ENCODE measurements at regions not wholly inside any gene's neighbourhood (a gene's known extent, or its start where the extent isn't known, plus 50 kb on each side); places are given as distances from the start of the nearest gene placed in this dataset.
A peak's percentile ranks its signal among the peaks of the same experiment; 100 is the strongest.

DNA sequence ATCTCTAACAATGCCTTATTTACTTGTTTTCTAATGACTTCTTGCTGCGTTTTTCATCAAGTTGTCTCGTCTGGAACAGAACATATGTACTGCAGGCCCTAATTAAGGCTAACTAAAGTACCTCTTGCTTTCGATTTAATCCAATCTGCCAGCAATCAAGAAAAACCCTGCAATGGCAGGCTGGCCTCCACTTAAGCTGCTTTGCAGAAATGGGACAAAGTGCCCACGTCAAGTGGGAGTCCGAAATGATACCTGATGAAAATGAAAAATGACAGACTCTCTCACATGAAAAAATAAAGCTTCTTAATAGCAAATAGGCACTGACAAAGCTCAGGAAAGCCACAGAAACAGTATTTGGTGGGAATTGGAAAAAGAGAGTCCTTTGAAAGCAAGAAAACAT lies 1454.7 kb downstream of the FAM181B start:
- no peak for ATAC-seq (ENCODE audit: insufficient read depth, low FRiP score)
- no peak for DNase-seq
- H3K27ac ChIP-seq (ENCODE audit: low read depth in 1 of 2, low read length in 1 of 2), result no peak overlapping the region
- no peak overlapping the region for H3K9ac ChIP-seq (ENCODE audit: insufficient read depth in 1 of 2, low read length in 2 of 2)
- 75 to 79% methylated on average over 5 of the region's 5 CpGs for WGBS, 2 donors
- H3K4me3 ChIP-seq, result no peak overlapping the region
- no peaks in the 10 kb centered on the region for H3K27me3 ChIP-seq (ENCODE audit: control insufficient read depth in 3 of 3, insufficient read depth in 3 of 3, low read length in 2 of 3)
- peaks cover 0 to 4% (median 3%) of the 10 kb centered on the region in 4 donors for H3K9me3 ChIP-seq (ENCODE audit: control insufficient read depth in 4 of 4, insufficient read depth in 3 of 4, low read length in 3 of 4)
- H3K4me1 ChIP-seq (ENCODE audit: control insufficient read depth in 5 of 5, insufficient read depth in 5 of 5, low read length in 5 of 5), result no peaks in the 10 kb centered on the region
- TF ChIP-seq, protein P1, sequence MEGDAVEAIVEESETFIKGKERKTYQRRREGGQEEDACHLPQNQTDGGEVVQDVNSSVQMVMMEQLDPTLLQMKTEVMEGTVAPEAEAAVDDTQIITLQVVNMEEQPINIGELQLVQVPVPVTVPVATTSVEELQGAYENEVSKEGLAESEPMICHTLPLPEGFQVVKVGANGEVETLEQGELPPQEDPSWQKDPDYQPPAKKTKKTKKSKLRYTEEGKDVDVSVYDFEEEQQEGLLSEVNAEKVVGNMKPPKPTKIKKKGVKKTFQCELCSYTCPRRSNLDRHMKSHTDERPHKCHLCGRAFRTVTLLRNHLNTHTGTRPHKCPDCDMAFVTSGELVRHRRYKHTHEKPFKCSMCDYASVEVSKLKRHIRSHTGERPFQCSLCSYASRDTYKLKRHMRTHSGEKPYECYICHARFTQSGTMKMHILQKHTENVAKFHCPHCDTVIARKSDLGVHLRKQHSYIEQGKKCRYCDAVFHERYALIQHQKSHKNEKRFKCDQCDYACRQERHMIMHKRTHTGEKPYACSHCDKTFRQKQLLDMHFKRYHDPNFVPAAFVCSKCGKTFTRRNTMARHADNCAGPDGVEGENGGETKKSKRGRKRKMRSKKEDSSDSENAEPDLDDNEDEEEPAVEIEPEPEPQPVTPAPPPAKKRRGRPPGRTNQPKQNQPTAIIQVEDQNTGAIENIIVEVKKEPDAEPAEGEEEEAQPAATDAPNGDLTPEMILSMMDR (IDR thresholded peaks at IDR 0.05; ENCODE audit: control extremely low read depth, extremely low read depth), result no peak
- H3K36me3 ChIP-seq (ENCODE audit: control insufficient read depth in 4 of 4, insufficient read depth in 4 of 4, low read length in 4 of 4), result no peaks in the 10 kb centered on the region

DNA sequence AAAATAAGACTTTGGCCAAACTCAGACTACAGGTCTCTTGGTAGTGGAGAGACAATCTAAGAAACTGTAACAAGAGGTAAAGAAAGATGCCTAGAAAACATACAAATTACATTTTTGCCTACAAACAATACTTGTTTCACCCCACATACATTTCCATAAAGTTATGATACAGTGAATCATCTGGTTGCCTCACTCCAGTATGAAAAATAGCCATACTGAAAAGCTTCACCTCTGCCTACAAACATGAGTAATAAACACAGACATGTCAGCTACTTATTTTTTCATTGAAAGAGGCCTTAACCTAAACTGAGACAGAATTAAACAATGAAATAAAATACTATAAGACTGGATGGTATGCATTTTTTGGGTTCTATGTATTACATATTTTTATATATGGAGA lies 1463.0 kb downstream of the FAM181B start:
- Histone ChIP-seq H3K9me3 (ENCODE audit: control insufficient read depth in 4 of 4, insufficient read depth in 3 of 4, low read length in 3 of 4) (no peaks in the 10 kb centered on the region), H3K9ac (ENCODE audit: insufficient read depth in 1 of 2, low read length in 2 of 2) (no peak overlapping the region), H3K4me1 (ENCODE audit: control insufficient read depth in 5 of 5, insufficient read depth in 5 of 5, low read length in 5 of 5) (peaks cover 0 to 8% (median 0%) of the 10 kb centered on the region in 5 donors), H3K27me3 (ENCODE audit: control insufficient read depth in 3 of 3, insufficient read depth in 3 of 3, low read length in 2 of 3) (no peaks in the 10 kb centered on the region), H3K4me3 (no peak overlapping the region), H3K27ac (ENCODE audit: low read depth in 1 of 2, low read length in 1 of 2) (no peak overlapping the region), H3K36me3 (ENCODE audit: control insufficient read depth in 4 of 4, insufficient read depth in 4 of 4, low read length in 4 of 4) (no peaks in the 10 kb centered on the region)
- ATAC-seq (ENCODE audit: insufficient read depth, low FRiP score) (no peak), DNase-seq (no peak)
- TF ChIP-seq, protein P1 (IDR thresholded peaks at IDR 0.05; ENCODE audit: control extremely low read depth, extremely low read depth), result no peak

DNA sequence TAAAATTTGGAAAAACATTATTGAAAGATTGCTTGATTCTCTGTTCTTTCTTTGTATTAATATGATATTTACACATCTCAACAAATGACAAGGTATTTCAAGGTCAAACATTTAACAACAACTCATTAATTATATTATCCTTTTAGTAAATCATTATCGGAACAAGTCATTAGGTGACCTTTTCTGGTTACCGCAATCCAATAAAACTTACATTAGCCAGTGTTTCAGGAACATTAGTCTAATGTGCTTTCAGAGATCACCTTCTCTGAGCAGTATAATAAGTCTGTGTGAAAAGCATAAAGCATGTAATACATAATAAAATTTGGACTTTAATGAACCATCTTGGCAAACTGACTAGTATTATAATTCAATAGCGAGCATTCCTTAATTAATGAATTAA lies 1466.4 kb downstream of the FAM181B start:
- DNase-seq, result no peak
- Histone ChIP-seq H3K4me1 (ENCODE audit: control insufficient read depth in 5 of 5, insufficient read depth in 5 of 5, low read length in 5 of 5) (no peaks in the 10 kb centered on the region), H3K27ac (ENCODE audit: low read depth in 1 of 2, low read length in 1 of 2) (no peak overlapping the region), H3K36me3 (ENCODE audit: control insufficient read depth in 4 of 4, insufficient read depth in 4 of 4, low read length in 4 of 4) (no peaks in the 10 kb centered on the region), H3K9me3 (ENCODE audit: control insufficient read depth in 4 of 4, insufficient read depth in 3 of 4, low read length in 3 of 4) (no peaks in the 10 kb centered on the region), H3K4me3 (no peak overlapping the region), H3K27me3 (ENCODE audit: control insufficient read depth in 3 of 3, insufficient read depth in 3 of 3, low read length in 2 of 3) (no peaks in the 10 kb centered on the region), H3K9ac (ENCODE audit: insufficient read depth in 1 of 2, low read length in 2 of 2) (no peak overlapping the region)
- ATAC-seq (ENCODE audit: insufficient read depth, low FRiP score), result no peak
- TF ChIP-seq, protein P1 (IDR thresholded peaks at IDR 0.05; ENCODE audit: control extremely low read depth, extremely low read depth), result no peak
- 90 to 91% methylated on average over 3 of the region's 3 CpGs for WGBS, 2 donors

DNA sequence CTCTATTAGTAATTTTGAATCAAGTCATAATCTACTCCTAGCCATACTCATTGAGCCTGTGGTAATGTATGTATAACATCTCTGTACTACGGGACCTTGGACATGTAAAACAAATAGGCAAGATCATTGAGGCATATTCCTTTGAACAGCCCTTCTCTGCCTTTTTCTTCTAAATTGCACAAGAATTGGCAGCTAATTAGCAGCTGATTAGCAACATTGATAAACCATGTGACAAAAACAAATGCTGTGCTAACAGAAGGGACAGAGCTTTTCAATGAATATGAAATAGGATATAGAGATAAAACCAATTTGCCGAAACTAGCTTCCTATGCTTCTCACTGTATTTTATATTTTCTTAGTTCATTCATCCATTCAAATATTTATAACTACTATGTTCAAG lies 1474.2 kb downstream of the FAM181B start:
- Histone ChIP-seq H3K4me1 (ENCODE audit: control insufficient read depth in 5 of 5, insufficient read depth in 5 of 5, low read length in 5 of 5) (peaks cover 0 to 4% (median 0%) of the 10 kb centered on the region in 5 donors), H3K36me3 (ENCODE audit: control insufficient read depth in 4 of 4, insufficient read depth in 4 of 4, low read length in 4 of 4) (no peaks in the 10 kb centered on the region), H3K27ac (ENCODE audit: low read depth in 1 of 2, low read length in 1 of 2) (no peak overlapping the region), H3K4me3 (no peak overlapping the region), H3K9me3 (ENCODE audit: control insufficient read depth in 4 of 4, insufficient read depth in 3 of 4, low read length in 3 of 4) (no peaks in the 10 kb centered on the region), H3K9ac (ENCODE audit: insufficient read depth in 1 of 2, low read length in 2 of 2) (no peak overlapping the region), H3K27me3 (ENCODE audit: control insufficient read depth in 3 of 3, insufficient read depth in 3 of 3, low read length in 2 of 3) (no peaks in the 10 kb centered on the region)
- TF ChIP-seq, protein P1 (IDR thresholded peaks at IDR 0.05; ENCODE audit: control extremely low read depth, extremely low read depth), result no peak
- DNase-seq (peak in 2 of 3 donors; percentile 56 to 63), ATAC-seq (ENCODE audit: insufficient read depth, low FRiP score) (no peak)
- 77 to 83% methylated on average over 2 of the region's 2 CpGs for WGBS, 2 donors

Measured in lung (tissue), 11 donors.